Smooth muscle cell (in vitro differentiated cells): ENCODE measurements at regions not wholly inside any gene's neighbourhood (a gene's known extent, or its start where the extent isn't known, plus 50 kb on each side); places are given as distances from the start of the nearest gene placed in this dataset.

Experiments
- DNase-seq: peaks from one replicate; lab custom pipeline; 2025; ENCODE audit not compliant: unreplicated experiment; lab: John Stamatoyannopoulos, UW
- H2AFZ ChIP-seq: fragments of 200-600 bp; sonication (generic); 2 replicates; pipeline ENCODE4 v1.6.0; 2016; ENCODE audit warnings: antibody characterized with exemption, low read depth, mild to moderate bottlenecking
- H3F3A ChIP-seq: fragments of 200-600 bp; sonication (generic); 2 replicates; pipeline ENCODE4 v1.6.0; 2017; ENCODE audit warnings: antibody characterized with exemption, low read depth
- H3K27ac ChIP-seq: fragments of 200-600 bp; sonication (generic); 2 replicates; pipeline ENCODE4 v1.5.1; 2016; ENCODE audit warnings: low read depth, mild to moderate bottlenecking
- H3K27me3 ChIP-seq: fragments of 200-600 bp; sonication (generic); 2 replicates; pipeline ENCODE4 v1.6.1; 2016; ENCODE audit warnings: low read depth, mild to moderate bottlenecking
- H3K36me3 ChIP-seq: fragments of 200-600 bp; sonication (generic); 2 replicates; pipeline ENCODE4 v1.5.1; 2016; ENCODE audit warnings: low read depth
- H3K4me1 ChIP-seq: fragments of 200-600 bp; sonication (generic); 2 replicates; pipeline ENCODE4 v1.5.1; 2016; ENCODE audit warnings: low read depth
- H3K4me2 ChIP-seq: fragments of 200-600 bp; sonication (generic); 2 replicates; pipeline ENCODE4 v1.6.0; 2016; ENCODE audit warnings: mild to moderate bottlenecking
- H3K4me3 ChIP-seq: fragments of 200-600 bp; sonication (generic); 2 replicates; pipeline ENCODE4 v1.5.1; 2016; ENCODE audit warnings: mild to moderate bottlenecking
- H3K79me2 ChIP-seq: fragments of 200-600 bp; sonication (generic); 2 replicates; pipeline ENCODE4 v1.6.0; 2016; ENCODE audit warnings: low read depth, mild to moderate bottlenecking
- H3K9ac ChIP-seq: fragments of 200-600 bp; sonication (generic); 2 replicates; pipeline ENCODE4 v1.6.0; 2016; ENCODE audit warnings: low read depth
- H3K9me3 ChIP-seq: fragments of 200-600 bp; sonication (generic); replicated peaks from 2 replicates; pipeline ENCODE4 v1.5.1; 2016; ENCODE audit warnings: low read depth
- H4K20me1 ChIP-seq: fragments of 200-600 bp; sonication (generic); 2 replicates; pipeline ENCODE4 v1.6.0; 2016; ENCODE audit warnings: low read depth
- CTCF ChIP-seq: fragments of 200-600 bp; sonication (generic); IDR thresholded peaks from 2 replicates; pipeline ENCODE4 v1.5.1; 2017; ENCODE audit warnings: borderline replicate concordance, mild to moderate bottlenecking, antibody characterized with exemption; ENCODE audit not compliant: insufficient read depth, poor library complexity, severe bottlenecking
- WGBS: methylation state at CpG from one replicate; pipeline ENCODE4 v1.1.7; 2016; ENCODE audit warnings: low lambda C conversion rate; 5-methylcytosine and 5-hydroxymethylcytosine counted together

GRCh38 chr10:123284022-123284421 is 129.8 kb downstream of the BUB3 start:
- no peaks in the 10 kb centered on the region for H3F3A ChIP-seq
- H3K9me3 ChIP-seq, result no peaks in the 10 kb centered on the region
- peak; percentile 7 for TF ChIP-seq CTCF
- no peak overlapping the region for H3K27ac ChIP-seq
- H3K9ac ChIP-seq, result no peak overlapping the region
- no peak for DNase-seq
- H3K27me3 ChIP-seq, result peaks cover 6% of the 10 kb centered on the region
- no peaks in the 10 kb centered on the region for H3K36me3 ChIP-seq
- no peak overlapping the region for H3K4me3 ChIP-seq
- H3K4me2 ChIP-seq, result no peak overlapping the region
- H3K4me1 ChIP-seq, result no peaks in the 10 kb centered on the region
- H3K79me2 ChIP-seq, result no peaks in the 10 kb centered on the region
- no peak overlapping the region for H2AFZ ChIP-seq
- H4K20me1 ChIP-seq, result no peaks in the 10 kb centered on the region

GRCh38 chr10:123287594-123288247 is 133.5 kb downstream of the BUB3 start:
- peak overlapping the region; percentile 34 for H3K9ac ChIP-seq
- H3K36me3 ChIP-seq, result no peaks in the 10 kb centered on the region
- no peak for TF ChIP-seq CTCF
- H3K79me2 ChIP-seq, result no peaks in the 10 kb centered on the region
- DNase-seq, result no peak
- no peaks in the 10 kb centered on the region for H3K4me1 ChIP-seq
- no peaks in the 10 kb centered on the region for H3F3A ChIP-seq
- H4K20me1 ChIP-seq, result no peaks in the 10 kb centered on the region
- no peaks in the 10 kb centered on the region for H3K9me3 ChIP-seq
- H3K4me2 ChIP-seq, result no peak overlapping the region
- no peak overlapping the region for H3K4me3 ChIP-seq
- peak overlapping the region; percentile 75 for H3K27ac ChIP-seq
- WGBS, result 42% methylated on average over 4 of the region's 4 CpGs
- H2AFZ ChIP-seq, result no peak overlapping the region
- H3K27me3 ChIP-seq, result no peaks in the 10 kb centered on the region

GRCh38 chr10:123289432-123289831 is 135.2 kb downstream of the BUB3 start:
- Histone ChIP-seq H3K4me2 (no peak overlapping the region), H2AFZ (no peak overlapping the region), H3K79me2 (no peaks in the 10 kb centered on the region), H3K27me3 (no peaks in the 10 kb centered on the region), H4K20me1 (no peaks in the 10 kb centered on the region), H3K9ac (no peak overlapping the region), H3K36me3 (no peaks in the 10 kb centered on the region), H3K27ac (no peak overlapping the region), H3K9me3 (no peaks in the 10 kb centered on the region), H3K4me1 (no peaks in the 10 kb centered on the region), H3K4me3 (no peak overlapping the region), H3F3A (no peaks in the 10 kb centered on the region)
- 89% methylated on average over 1 of the region's 1 CpG for WGBS
- DNase-seq, result no peak
- no peak for TF ChIP-seq CTCF

GRCh38 chr10:123294109-123294508 is 139.9 kb downstream of the BUB3 start:
- TF ChIP-seq CTCF, result no peak
- no peak overlapping the region for H3K4me2 ChIP-seq
- no peak overlapping the region for H3K4me3 ChIP-seq
- no peak overlapping the region for H3K27ac ChIP-seq
- no peaks in the 10 kb centered on the region for H3K27me3 ChIP-seq
- H3K79me2 ChIP-seq, result no peaks in the 10 kb centered on the region
- no peaks in the 10 kb centered on the region for H3F3A ChIP-seq
- no peaks in the 10 kb centered on the region for H3K36me3 ChIP-seq
- no peaks in the 10 kb centered on the region for H3K9me3 ChIP-seq
- DNase-seq, result no peak
- H3K4me1 ChIP-seq, result no peaks in the 10 kb centered on the region
- H2AFZ ChIP-seq, result no peak overlapping the region
- WGBS, result 87% methylated on average over 5 of the region's 5 CpGs
- H4K20me1 ChIP-seq, result no peaks in the 10 kb centered on the region
- H3K9ac ChIP-seq, result no peak overlapping the region
